HL-60 (cell line): ENCODE measurements at regions not wholly inside any gene's neighbourhood (a gene's known extent, or its start where the extent isn't known, plus 50 kb on each side); places are given as distances from the start of the nearest gene placed in this dataset.

Source experiments
- DNase-seq, 2 experiments: peaks; one replicate each; pipeline ENCODE4 v3.0.0-alpha.2; 2010 to 2020; ENCODE audit warnings: low read depth in 1 of 2, low spot score in 1 of 2
- H3K27ac ChIP-seq: fragments of 250-450 bp; sonication (Bioruptor Pico); replicated peaks from 2 replicates; pipeline ENCODE4 v1.5.1; 2020; ENCODE audit warnings: mild to moderate bottlenecking, moderate library complexity
- H3K27me3 ChIP-seq: fragments of 250-450 bp; sonication (Bioruptor Pico); 2 replicates; pipeline ENCODE4 v1.5.1; 2021; ENCODE audit warnings: mild to moderate bottlenecking, moderate library complexity; ENCODE audit not compliant: insufficient read depth, poor library complexity, severe bottlenecking
- H3K4me3 ChIP-seq: replicated peaks from 2 replicates; pipeline ENCODE4 v1.5.1; 2011; ENCODE audit warnings: mild to moderate bottlenecking, control low read depth, low read length; ENCODE audit not compliant: insufficient read depth
- GABPA ChIP-seq: IDR thresholded peaks from 2 replicates; pipeline ENCODE4 v1.6.1; 2012; ENCODE audit warnings: low read depth
- POLR2AphosphoS5 ChIP-seq: IDR thresholded peaks from 2 replicates; pipeline ENCODE4 v1.6.1; 2012; ENCODE audit warnings: low read depth
- REST ChIP-seq: IDR thresholded peaks from 2 replicates; pipeline ENCODE4 v1.6.1; 2012; ENCODE audit warnings: low read depth; ENCODE audit not compliant: insufficient replicate concordance
- SPI1 ChIP-seq: IDR thresholded peaks from 2 replicates; pipeline ENCODE4 v1.6.1; 2012; ENCODE audit warnings: low read depth, mild to moderate bottlenecking, borderline replicate concordance
- TF ChIP-seq, protein P1 (sequence below): IDR thresholded peaks from one replicate; pipeline ENCODE4 v1.5.1; 2011; ENCODE audit warnings: low read length, control low read depth, inconsistent platforms; ENCODE audit not compliant: insufficient read depth

GRCh38 chr2:163469561-163469962, 266.2 kb downstream of the FIGN start:
- Histone ChIP-seq H3K27me3 (no peaks in the 10 kb centered on the region), H3K27ac (no peak overlapping the region), H3K4me3 (no peak overlapping the region)
- DNase-seq = no peak
- TF ChIP-seq, protein P1, sequence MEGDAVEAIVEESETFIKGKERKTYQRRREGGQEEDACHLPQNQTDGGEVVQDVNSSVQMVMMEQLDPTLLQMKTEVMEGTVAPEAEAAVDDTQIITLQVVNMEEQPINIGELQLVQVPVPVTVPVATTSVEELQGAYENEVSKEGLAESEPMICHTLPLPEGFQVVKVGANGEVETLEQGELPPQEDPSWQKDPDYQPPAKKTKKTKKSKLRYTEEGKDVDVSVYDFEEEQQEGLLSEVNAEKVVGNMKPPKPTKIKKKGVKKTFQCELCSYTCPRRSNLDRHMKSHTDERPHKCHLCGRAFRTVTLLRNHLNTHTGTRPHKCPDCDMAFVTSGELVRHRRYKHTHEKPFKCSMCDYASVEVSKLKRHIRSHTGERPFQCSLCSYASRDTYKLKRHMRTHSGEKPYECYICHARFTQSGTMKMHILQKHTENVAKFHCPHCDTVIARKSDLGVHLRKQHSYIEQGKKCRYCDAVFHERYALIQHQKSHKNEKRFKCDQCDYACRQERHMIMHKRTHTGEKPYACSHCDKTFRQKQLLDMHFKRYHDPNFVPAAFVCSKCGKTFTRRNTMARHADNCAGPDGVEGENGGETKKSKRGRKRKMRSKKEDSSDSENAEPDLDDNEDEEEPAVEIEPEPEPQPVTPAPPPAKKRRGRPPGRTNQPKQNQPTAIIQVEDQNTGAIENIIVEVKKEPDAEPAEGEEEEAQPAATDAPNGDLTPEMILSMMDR = no peak
- no peak for TF ChIP-seq REST

DNA sequence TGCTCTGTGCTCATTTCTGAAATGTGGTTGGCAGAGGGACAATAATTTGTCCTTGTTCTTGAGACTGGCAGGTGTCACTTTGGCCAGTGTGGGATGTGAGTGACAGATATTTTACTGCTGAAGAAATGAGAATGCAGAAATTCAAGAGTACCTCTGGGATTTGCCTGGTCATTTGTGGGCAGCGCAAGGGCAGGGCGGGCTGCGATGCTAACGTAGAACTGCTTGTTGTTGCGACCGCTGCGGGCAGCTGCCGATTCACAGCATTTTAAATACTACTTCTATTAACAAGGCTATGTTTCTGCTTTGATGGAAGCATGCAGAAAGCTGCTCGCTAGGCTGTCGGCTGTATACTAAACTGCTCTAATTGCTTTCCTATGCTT, 268.6 kb downstream of the FIGN start:
- DNase-seq = no peak
- Histone ChIP-seq H3K27me3 (no peaks in the 10 kb centered on the region), H3K27ac (no peak overlapping the region), H3K4me3 (no peak overlapping the region)
- TF ChIP-seq SPI1 (no peak), REST (no peak), GABPA (no peak), POLR2AphosphoS5 (no peak)

- no peaks in the 10 kb centered on the region for H3K27me3 ChIP-seq
- TF ChIP-seq GABPA (no peak), SPI1 (no peak), POLR2AphosphoS5 (no peak), REST (no peak)
- TF ChIP-seq, protein P1 = no peak
- DNase-seq = no peak
- H3K4me3 ChIP-seq = no peak overlapping the region
- no peak overlapping the region for H3K27ac ChIP-seq
Observed at GRCh38 chr2:163466331-163467250, 269.2 kb downstream of the FIGN start.
